AG09319 (cell line): ENCODE measurements at regions not wholly inside any gene's neighbourhood (a gene's known extent, or its start where the extent isn't known, plus 50 kb on each side); places are given as distances from the start of the nearest gene placed in this dataset.

Source experiments
- DNase-seq: peaks from one replicate; pipeline ENCODE4 v3.0.0-alpha.2; 2010; ENCODE audit warnings: low read depth; ENCODE audit errors: extremely low read depth
- CTCF ChIP-seq: IDR thresholded peaks from 2 replicates; pipeline ENCODE4 v1.5.1; 2011; ENCODE audit warnings: low read depth, mild to moderate bottlenecking, inconsistent platforms, low read length, moderate library complexity

GRCh38 chr2:19128148-19128547, 230.3 kb downstream of the OSR1 start:
- TF ChIP-seq CTCF, result no peak
- no peak for DNase-seq

- DNase-seq, result no peak
- no peak for TF ChIP-seq CTCF
Observed at GRCh38 chr2:19127616-19128015, 230.8 kb downstream of the OSR1 start.

- DNase-seq, result no peak
- TF ChIP-seq CTCF, result no peak
Observed at GRCh38 chr2:19125901-19126680, 232.3 kb downstream of the OSR1 start.

DNA sequence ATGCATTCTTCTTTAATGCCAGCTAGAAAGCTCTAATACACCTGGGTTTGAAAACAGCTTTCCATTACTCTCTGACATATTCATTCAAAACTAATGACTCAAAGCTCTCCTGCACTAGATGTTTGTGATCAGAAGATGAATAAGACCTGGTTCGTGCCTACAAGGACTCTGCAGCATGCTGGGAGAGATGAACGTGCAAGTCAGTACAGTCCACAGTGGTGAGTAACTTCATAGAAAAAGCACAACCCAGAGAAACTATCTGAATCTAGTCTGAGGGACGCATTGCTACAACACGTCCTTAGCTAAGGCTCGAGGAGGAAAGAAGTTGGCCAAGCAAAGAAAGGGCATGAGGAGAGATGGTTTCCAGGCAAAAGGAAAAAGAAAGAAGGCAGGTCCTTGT, 234.3 kb downstream of the OSR1 start:
- TF ChIP-seq CTCF, result no peak
- DNase-seq, result no peak

DNA sequence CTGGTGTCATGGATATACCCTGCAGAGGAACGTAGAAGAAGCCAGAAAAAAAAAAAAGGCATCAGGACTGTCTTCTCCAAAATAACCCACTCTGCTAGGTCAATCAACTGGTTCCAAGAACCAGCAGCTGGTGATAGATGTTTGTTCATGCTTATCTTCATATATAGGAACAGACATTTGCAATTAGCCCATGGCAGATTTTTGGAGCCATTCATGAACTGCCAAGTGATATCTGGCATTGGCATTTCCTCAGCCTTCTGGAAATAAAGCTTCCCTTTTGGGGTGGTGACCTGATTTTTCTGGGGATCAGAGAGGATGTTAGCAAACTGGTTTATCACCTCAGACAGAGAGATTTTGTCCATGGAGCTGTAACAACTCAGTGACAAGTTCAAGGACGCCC, 234.9 kb downstream of the OSR1 start:
- no peak for DNase-seq
- no peak for TF ChIP-seq CTCF

DNA sequence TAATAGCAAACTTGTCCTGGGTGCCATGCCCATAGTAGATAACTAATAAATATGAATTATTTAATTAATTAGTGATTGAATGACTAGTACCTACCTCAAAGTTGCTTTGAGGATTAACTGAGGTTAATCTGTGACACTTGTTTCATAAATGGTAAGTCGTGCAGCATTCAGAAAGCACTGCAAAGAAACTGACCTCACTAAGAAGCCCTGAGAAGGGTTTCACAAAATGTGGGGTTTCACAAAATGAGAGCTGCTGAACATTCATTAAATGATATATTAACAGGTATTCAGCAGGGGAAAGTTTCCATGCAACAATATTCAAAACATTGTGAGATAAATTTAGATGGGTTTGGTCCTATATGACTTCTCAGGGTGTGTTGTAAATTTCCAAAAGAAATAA, 236.2 kb downstream of the OSR1 start:
- TF ChIP-seq CTCF, result no peak

GRCh38 chr2:19120941-19121750, 237.3 kb downstream of the OSR1 start:
- no peak for DNase-seq

More for the DNA sequence above, 236.2 kb downstream of the OSR1 start:
- DNase-seq, result no peak

More at GRCh38 chr2:19120941-19121750, 237.3 kb downstream of the OSR1 start:
- TF ChIP-seq CTCF, result no peak
